ENCODE measurements at regions not wholly inside any gene's neighbourhood (a gene's known extent, or its start where the extent isn't known, plus 50 kb on each side); places are given as distances from the start of the nearest gene placed in this dataset.

DNA sequence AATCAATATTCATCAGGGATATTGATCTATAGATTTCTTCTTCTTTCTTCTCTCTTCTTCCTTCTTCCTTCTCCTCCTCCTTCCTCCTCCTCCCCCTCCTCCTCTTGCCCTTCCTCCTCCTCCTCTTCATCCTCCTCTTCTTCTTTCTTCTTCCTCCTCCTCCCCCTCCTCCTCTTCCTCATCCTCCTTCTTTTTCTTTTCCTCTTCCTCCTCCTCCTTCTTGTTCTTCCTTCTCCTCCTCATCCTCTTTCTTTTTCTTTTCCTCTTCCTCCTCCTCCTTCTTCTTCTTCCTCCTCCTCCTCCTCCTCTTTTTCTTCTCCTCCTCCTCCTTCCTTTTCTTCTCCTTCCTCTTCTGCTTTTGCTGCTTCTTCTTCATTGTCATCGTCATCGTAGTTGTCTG, 52.4 kb upstream of the SERINC1 start:
- DNase-seq (ENCODE audit: low spot score), result no peak

- DNase-seq (ENCODE audit: low spot score), result peak; percentile 71
Measured at GRCh38 chr6:122530440-122531046, 58.9 kb upstream of the SERINC1 start.

DNA sequence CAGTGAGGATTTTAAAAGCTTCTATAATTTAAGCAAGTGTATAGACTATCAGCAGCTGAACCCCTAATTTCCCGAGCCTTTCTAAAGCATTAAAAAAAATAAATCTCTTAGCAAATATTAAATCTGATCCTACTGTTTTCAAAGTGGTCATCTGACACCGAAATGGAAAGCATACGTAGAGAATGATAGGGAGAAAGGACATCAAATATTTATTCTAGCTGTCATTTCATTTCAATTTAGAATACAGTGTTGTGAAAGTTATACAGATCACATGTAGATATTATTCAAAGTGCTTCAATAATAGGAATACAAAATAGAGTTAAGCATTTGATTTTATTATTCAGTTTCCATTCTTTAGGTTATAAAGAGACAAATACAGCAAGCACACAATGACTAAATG, 61.9 kb upstream of the PKIB start:
- DNase-seq (ENCODE audit: low spot score), result no peak

- no peak for DNase-seq (ENCODE audit: low spot score)
Measured at GRCh38 chr6:122548820-122549219, 61.4 kb upstream of the PKIB start.

GRCh38 chr6:122553697-122554096, 56.5 kb upstream of the PKIB start:
- DNase-seq (ENCODE audit: low spot score), result no peak

DNA sequence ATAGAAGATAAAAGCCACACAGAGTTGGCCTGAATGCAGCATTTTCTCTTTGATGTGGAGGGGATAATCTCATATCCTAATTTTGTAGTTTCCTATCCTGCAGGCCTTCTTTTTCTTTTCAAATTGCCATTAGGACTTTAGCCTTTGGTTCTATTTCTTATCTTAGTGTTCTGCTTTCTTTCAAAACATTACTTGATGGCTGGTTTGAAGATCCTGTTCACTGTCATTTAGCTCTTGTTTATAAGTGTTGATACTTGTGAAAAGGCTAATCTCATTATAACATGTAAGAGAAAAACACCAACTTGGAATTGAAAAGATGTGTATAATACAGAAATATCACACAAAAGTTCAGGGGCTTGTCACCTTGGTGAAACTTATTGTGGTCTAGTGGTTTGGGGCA, 54.6 kb upstream of the PKIB start:
- DNase-seq (ENCODE audit: low spot score), result no peak

GRCh38 chr6:122558080-122558479, 52.1 kb upstream of the PKIB start:
- DNase-seq (ENCODE audit: low spot score), result no peak
